IMR-90 (cell line): ENCODE measurements at regions not wholly inside any gene's neighbourhood (a gene's known extent, or its start where the extent isn't known, plus 50 kb on each side); places are given as distances from the start of the nearest gene placed in this dataset.

Source experiments
- MAFK ChIP-seq: IDR thresholded peaks from 2 replicates; pipeline ENCODE4 v1.6.1; 2012; ENCODE audit warnings: low read depth, low read length, improper control_type of control experiment
- MXI1 ChIP-seq: IDR thresholded peaks from 2 replicates; pipeline ENCODE4 v1.6.1; 2012; ENCODE audit warnings: low read depth, mild to moderate bottlenecking, low read length, moderate library complexity, borderline replicate concordance
- NFE2L2 ChIP-seq: fragments of 150-350 bp; IDR thresholded peaks from 2 replicates; pipeline ENCODE4 v1.6.1; 2016; ENCODE audit warnings: low read depth, mild to moderate bottlenecking, low read length
- POLR2A ChIP-seq: IDR thresholded peaks from 2 replicates; pipeline ENCODE4 v1.6.1; 2012; ENCODE audit warnings: mild to moderate bottlenecking, low read depth, low read length
- RAD21 ChIP-seq: IDR thresholded peaks from 2 replicates; pipeline ENCODE4 v1.6.1; 2012; ENCODE audit warnings: low read length, improper control_type of control experiment
- RCOR1 ChIP-seq: IDR thresholded peaks from 2 replicates; pipeline ENCODE4 v1.6.1; 2012; ENCODE audit warnings: mild to moderate bottlenecking, low read length, improper control_type of control experiment; ENCODE audit not compliant: insufficient replicate concordance
- RFX5 ChIP-seq: IDR thresholded peaks from 2 replicates; pipeline ENCODE4 v1.8.0; 2012; ENCODE audit warnings: low read depth, mild to moderate bottlenecking, low read length, moderate library complexity
- SMC3 ChIP-seq: fragments of 150-350 bp; IDR thresholded peaks from 2 replicates; pipeline ENCODE4 v1.6.1; 2016; ENCODE audit warnings: low read depth, mild to moderate bottlenecking, antibody characterized with exemption, low read length, moderate library complexity
- TF ChIP-seq, protein P1 (sequence below): conservative IDR thresholded peaks from 2 replicates; pipeline ENCODE4 v1.5.1; 2012; ENCODE audit warnings: mild to moderate bottlenecking, low read depth, low read length, improper control_type of control experiment
- TF ChIP-seq, protein P2 (sequence below): fragments of 150-350 bp; IDR thresholded peaks from 2 replicates; pipeline ENCODE4 v1.6.1; 2017; ENCODE audit warnings: mild to moderate bottlenecking, antibody characterized with exemption, low read length, low read depth
- TF ChIP-seq, protein P3 (sequence below): fragments of 150-350 bp; IDR thresholded peaks from 2 replicates; pipeline ENCODE4 v1.6.1; 2016; ENCODE audit warnings: low read depth, mild to moderate bottlenecking, low read length, moderate library complexity, borderline replicate concordance

DNA sequence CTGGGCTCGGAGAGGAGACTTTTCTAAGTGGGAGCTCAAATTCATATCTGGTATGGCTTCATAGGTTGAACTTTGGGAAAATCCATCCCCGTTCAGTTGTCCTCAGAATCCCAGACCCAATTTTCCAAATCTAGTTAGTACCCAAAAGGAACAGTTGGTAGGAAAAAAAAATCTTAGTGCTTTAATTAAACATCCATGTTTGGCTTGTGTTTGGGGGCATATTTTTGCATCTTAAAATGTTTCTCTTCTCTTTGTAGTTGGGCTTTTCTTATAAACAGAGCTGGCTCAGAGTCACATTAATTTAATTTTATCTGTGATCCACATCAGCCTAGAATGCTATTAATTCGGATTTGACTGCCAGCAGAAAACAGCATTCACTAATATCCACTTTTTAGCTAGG lies 165.9 kb downstream of the BUB3 start:
- TF ChIP-seq, protein P1, sequence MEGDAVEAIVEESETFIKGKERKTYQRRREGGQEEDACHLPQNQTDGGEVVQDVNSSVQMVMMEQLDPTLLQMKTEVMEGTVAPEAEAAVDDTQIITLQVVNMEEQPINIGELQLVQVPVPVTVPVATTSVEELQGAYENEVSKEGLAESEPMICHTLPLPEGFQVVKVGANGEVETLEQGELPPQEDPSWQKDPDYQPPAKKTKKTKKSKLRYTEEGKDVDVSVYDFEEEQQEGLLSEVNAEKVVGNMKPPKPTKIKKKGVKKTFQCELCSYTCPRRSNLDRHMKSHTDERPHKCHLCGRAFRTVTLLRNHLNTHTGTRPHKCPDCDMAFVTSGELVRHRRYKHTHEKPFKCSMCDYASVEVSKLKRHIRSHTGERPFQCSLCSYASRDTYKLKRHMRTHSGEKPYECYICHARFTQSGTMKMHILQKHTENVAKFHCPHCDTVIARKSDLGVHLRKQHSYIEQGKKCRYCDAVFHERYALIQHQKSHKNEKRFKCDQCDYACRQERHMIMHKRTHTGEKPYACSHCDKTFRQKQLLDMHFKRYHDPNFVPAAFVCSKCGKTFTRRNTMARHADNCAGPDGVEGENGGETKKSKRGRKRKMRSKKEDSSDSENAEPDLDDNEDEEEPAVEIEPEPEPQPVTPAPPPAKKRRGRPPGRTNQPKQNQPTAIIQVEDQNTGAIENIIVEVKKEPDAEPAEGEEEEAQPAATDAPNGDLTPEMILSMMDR = no peak
- TF ChIP-seq POLR2A = no peak
- TF ChIP-seq, protein P2, sequence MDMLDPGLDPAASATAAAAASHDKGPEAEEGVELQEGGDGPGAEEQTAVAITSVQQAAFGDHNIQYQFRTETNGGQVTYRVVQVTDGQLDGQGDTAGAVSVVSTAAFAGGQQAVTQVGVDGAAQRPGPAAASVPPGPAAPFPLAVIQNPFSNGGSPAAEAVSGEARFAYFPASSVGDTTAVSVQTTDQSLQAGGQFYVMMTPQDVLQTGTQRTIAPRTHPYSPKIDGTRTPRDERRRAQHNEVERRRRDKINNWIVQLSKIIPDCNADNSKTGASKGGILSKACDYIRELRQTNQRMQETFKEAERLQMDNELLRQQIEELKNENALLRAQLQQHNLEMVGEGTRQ = no peak
- TF ChIP-seq SMC3 = no peak
- TF ChIP-seq RAD21 = no peak
- TF ChIP-seq NFE2L2 = no peak
- no peak for TF ChIP-seq RCOR1
- no peak for TF ChIP-seq MXI1
- TF ChIP-seq RFX5 = no peak
- no peak for TF ChIP-seq MAFK
- TF ChIP-seq, protein P3, sequence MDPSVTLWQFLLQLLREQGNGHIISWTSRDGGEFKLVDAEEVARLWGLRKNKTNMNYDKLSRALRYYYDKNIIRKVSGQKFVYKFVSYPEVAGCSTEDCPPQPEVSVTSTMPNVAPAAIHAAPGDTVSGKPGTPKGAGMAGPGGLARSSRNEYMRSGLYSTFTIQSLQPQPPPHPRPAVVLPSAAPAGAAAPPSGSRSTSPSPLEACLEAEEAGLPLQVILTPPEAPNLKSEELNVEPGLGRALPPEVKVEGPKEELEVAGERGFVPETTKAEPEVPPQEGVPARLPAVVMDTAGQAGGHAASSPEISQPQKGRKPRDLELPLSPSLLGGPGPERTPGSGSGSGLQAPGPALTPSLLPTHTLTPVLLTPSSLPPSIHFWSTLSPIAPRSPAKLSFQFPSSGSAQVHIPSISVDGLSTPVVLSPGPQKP = no peak
